H9 (cell line): ENCODE measurements at regions not wholly inside any gene's neighbourhood (a gene's known extent, or its start where the extent isn't known, plus 50 kb on each side); places are given as distances from the start of the nearest gene placed in this dataset.

ENCODE experiments used
- DNase-seq: peaks from one replicate; pipeline ENCODE4 v3.0.0-alpha.2; 2017
- H2AFZ ChIP-seq: one replicate; pipeline ENCODE4 v1.6.1; 2013; ENCODE audit warnings: mild to moderate bottlenecking, low read length, control low read depth, moderate library complexity
- H2AK5ac ChIP-seq: 2 replicates; pipeline ENCODE4 v1.6.1; 2013; ENCODE audit warnings: low read length, control low read depth, mixed read lengths; ENCODE audit not compliant: insufficient read length
- H2BK120ac ChIP-seq: one replicate; pipeline ENCODE4 v1.6.1; 2013; ENCODE audit warnings: low read depth, mild to moderate bottlenecking, low read length, control low read depth, inconsistent platforms; ENCODE audit not compliant: poor library complexity, severe bottlenecking
- H2BK12ac ChIP-seq: 2 replicates; pipeline ENCODE4 v1.6.1; 2013; ENCODE audit warnings: low read length, control low read depth, mixed read lengths, low read depth; ENCODE audit not compliant: insufficient read length
- H2BK15ac ChIP-seq: 2 replicates; pipeline ENCODE4 v1.6.1; 2013; ENCODE audit warnings: low read depth, low read length, control low read depth
- H2BK20ac ChIP-seq: one replicate; pipeline ENCODE4 v1.6.1; 2013; ENCODE audit warnings: low read depth, mild to moderate bottlenecking, low read length, control low read depth, inconsistent platforms; ENCODE audit not compliant: poor library complexity, severe bottlenecking
- H2BK5ac ChIP-seq: 2 replicates; pipeline ENCODE4 v1.6.1; 2013; ENCODE audit warnings: low read length, control low read depth, mixed read lengths; ENCODE audit not compliant: insufficient read length
- H3K14ac ChIP-seq: 2 replicates; pipeline ENCODE4 v1.6.1; 2013; ENCODE audit warnings: low read length, control low read depth; ENCODE audit not compliant: insufficient read depth
- H3K18ac ChIP-seq: 2 replicates; pipeline ENCODE4 v1.6.1; 2013; ENCODE audit warnings: low read depth, mild to moderate bottlenecking, mixed read lengths, low read length, control low read depth; ENCODE audit not compliant: insufficient read length
- H3K23ac ChIP-seq: 2 replicates; pipeline ENCODE4 v1.6.1; 2013; ENCODE audit warnings: low read length, control low read depth, mixed read lengths, low read depth; ENCODE audit not compliant: insufficient read length
- H3K23me2 ChIP-seq: 2 replicates; pipeline ENCODE4 v1.6.1; 2013; ENCODE audit warnings: low read depth, mild to moderate bottlenecking, mixed read lengths, low read length, control low read depth; ENCODE audit not compliant: insufficient read length, poor library complexity, severe bottlenecking
- H3K27ac ChIP-seq: 2 replicates; pipeline ENCODE4 v1.5.1; 2013; ENCODE audit warnings: low read length, control low read depth, mixed read lengths, low read depth; ENCODE audit not compliant: insufficient read length
- H3K27me3 ChIP-seq: 2 replicates; pipeline ENCODE4 v1.6.1; 2013; ENCODE audit warnings: low read length, control low read depth, inconsistent platforms; ENCODE audit not compliant: insufficient read depth
- H3K4ac ChIP-seq: 2 replicates; pipeline ENCODE4 v1.6.1; 2013; ENCODE audit warnings: low read depth, mild to moderate bottlenecking, control low read depth, inconsistent platforms, low read length, moderate library complexity
- H3K4me1 ChIP-seq: 2 replicates; pipeline ENCODE4 v1.6.1; 2013; ENCODE audit warnings: low read length, control low read depth, inconsistent platforms; ENCODE audit not compliant: insufficient read depth
- H3K4me2 ChIP-seq: 2 replicates; pipeline ENCODE4 v1.6.1; 2013; ENCODE audit warnings: low read length, control low read depth, mixed read lengths; ENCODE audit not compliant: insufficient read length, insufficient read depth
- H3K56ac ChIP-seq: 2 replicates; pipeline ENCODE4 v1.6.1; 2013; ENCODE audit warnings: low read depth, mild to moderate bottlenecking, mixed read lengths, low read length, control low read depth; ENCODE audit not compliant: insufficient read length
- H3K79me1 ChIP-seq: 2 replicates; pipeline ENCODE4 v1.6.1; 2013; ENCODE audit warnings: low read depth, mild to moderate bottlenecking, moderate library complexity, low read length, control low read depth, inconsistent platforms; ENCODE audit not compliant: insufficient read depth, poor library complexity, severe bottlenecking
- H3K79me2 ChIP-seq: 2 replicates; pipeline ENCODE4 v1.6.1; 2013; ENCODE audit warnings: low read length, control low read depth, inconsistent platforms; ENCODE audit not compliant: insufficient read depth
- H3K9ac ChIP-seq: 2 replicates; pipeline ENCODE4 v1.6.1; 2013; ENCODE audit warnings: low read length, control low read depth, mixed read lengths; ENCODE audit not compliant: insufficient read length; ENCODE audit errors: extremely low read depth
- H3K9me3 ChIP-seq: one replicate; pipeline ENCODE4 v1.6.1; 2013; ENCODE audit warnings: low read depth, low read length, inconsistent platforms; ENCODE audit not compliant: control insufficient read depth
- H3T11ph ChIP-seq: one replicate; pipeline ENCODE4 v1.6.1; 2013; ENCODE audit warnings: mild to moderate bottlenecking, low read length, control low read depth, inconsistent platforms
- H4K20me1 ChIP-seq: one replicate; pipeline ENCODE4 v1.6.1; 2013; ENCODE audit not compliant: control insufficient read depth, insufficient read length, insufficient read depth
- H4K5ac ChIP-seq: 2 replicates; pipeline ENCODE4 v1.6.1; 2013; ENCODE audit warnings: low read depth, mild to moderate bottlenecking, mixed read lengths, low read length, control low read depth; ENCODE audit not compliant: insufficient read length
- H4K8ac ChIP-seq: replicated peaks from 2 replicates; pipeline ENCODE4 v1.6.1; 2013; ENCODE audit warnings: low read length, control low read depth, mixed read lengths, low read depth; ENCODE audit not compliant: insufficient read length
- H4K91ac ChIP-seq: 2 replicates; pipeline ENCODE4 v1.6.1; 2013; ENCODE audit warnings: low read depth, mild to moderate bottlenecking, moderate library complexity, mixed read lengths, low read length, control low read depth; ENCODE audit not compliant: insufficient read length
- H3K27ac Mint-ChIP-seq, 3 experiments: 2 replicates in 2 of 3; 3 replicates in 1 of 3; pipeline ENCODE4 v1.8.0; 2020 to 2021; ENCODE audit warnings: mixed read lengths in 3 of 3, mild to moderate bottlenecking in 1 of 3, moderate library complexity in 1 of 3
- H3K27me3 Mint-ChIP-seq: 2 replicates; pipeline ENCODE4 v1.8.0; 2021; ENCODE audit warnings: low read depth, mild to moderate bottlenecking, moderate library complexity, mixed read lengths
- H3K36me3 Mint-ChIP-seq, 3 experiments: 2 replicates in 2 of 3; 3 replicates in 1 of 3; pipeline ENCODE4 v1.8.0; 2020 to 2021; ENCODE audit warnings: low read depth in 3 of 3, mixed read lengths in 3 of 3; ENCODE audit not compliant: insufficient read depth in 1 of 3
- H3K4me1 Mint-ChIP-seq, 2 experiments: 2 replicates each; pipeline ENCODE4 v1.8.0; 2020; ENCODE audit warnings: mixed read lengths in 2 of 2
- H3K4me3 Mint-ChIP-seq, 2 experiments: 2 replicates in 1 of 2; 3 replicates in 1 of 2; pipeline ENCODE4 v1.8.0; 2020 to 2021; ENCODE audit warnings: mild to moderate bottlenecking in 2 of 2, mixed read lengths in 2 of 2, moderate library complexity in 1 of 2
- H3K9me3 Mint-ChIP-seq, 2 experiments: 2 replicates in 1 of 2; 3 replicates in 1 of 2; pipeline ENCODE4 v1.8.0; 2020; ENCODE audit warnings: mild to moderate bottlenecking in 2 of 2, mixed read lengths in 2 of 2, moderate library complexity in 1 of 2
- CTCF ChIP-seq: fragments of 200-600 bp; sonication (generic); conservative IDR thresholded peaks from 3 replicates; pipeline ENCODE4 v1.8.0; 2021; ENCODE audit warnings: antibody characterized with exemption, mild to moderate bottlenecking
- WGBS: extraction: QIAGEN DNeasy Blood & Tissue Kit; methylation state at CpG from one replicate; pipeline ENCODE4 v1.1.7; 2013; ENCODE audit warnings: missing lambda C conversion rate, low lambda C conversion rate, mixed read lengths; ENCODE audit not compliant: insufficient read length; ENCODE audit errors: extremely low coverage; 5-methylcytosine and 5-hydroxymethylcytosine counted together

DNA sequence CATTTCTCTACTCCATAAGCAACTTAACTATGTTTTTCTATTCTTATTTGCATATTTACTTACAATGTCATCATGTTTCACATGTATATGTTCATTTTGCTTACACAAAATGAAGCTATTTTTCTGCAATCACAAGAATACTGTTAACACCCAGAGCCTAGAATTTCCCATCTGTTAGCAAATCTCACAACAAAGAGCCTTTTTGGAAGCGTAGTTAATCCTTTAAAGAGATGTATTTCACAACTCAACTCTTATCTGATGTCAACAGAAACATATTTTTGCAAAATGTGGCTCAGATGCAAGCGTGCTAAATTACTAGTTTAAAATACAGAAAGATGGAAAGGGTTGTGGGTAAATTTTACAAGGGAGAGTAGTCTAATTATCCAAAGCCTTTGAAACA, 110.6 kb upstream of the COL1A2 start:
- Mint-ChIP-seq H3K4me3 (no peak overlapping the region), H3K36me3 (no peaks in the 10 kb centered on the region; a peak in 1 of 7 replicates), H3K27ac (no peak overlapping the region), H3K27me3 (peaks cover 2% of the 10 kb centered on the region; the same call in 1 of the 2 replicates), H3K4me1 (peaks cover under 1% of the 10 kb centered on the region in 2 experiments), H3K9me3 (no peaks in the 10 kb centered on the region)
- Histone ChIP-seq H4K91ac (no peak overlapping the region), H2BK5ac (no peak overlapping the region), H2BK20ac (no peak overlapping the region), H3K18ac (no peak overlapping the region), H3K4ac (no peak overlapping the region), H3K4me1 (no peaks in the 10 kb centered on the region), H3K9ac (no peak overlapping the region), H4K20me1 (no peaks in the 10 kb centered on the region), H2AK5ac (no peak overlapping the region), H4K5ac (no peak overlapping the region), H3K23ac (no peak overlapping the region), H3K79me1 (no peaks in the 10 kb centered on the region), H3K14ac (no peak overlapping the region), H3K4me2 (no peak overlapping the region), H3K27ac (no peak overlapping the region), H2AFZ (no peak overlapping the region), H4K8ac (no peak overlapping the region), H3K56ac (no peak overlapping the region), H2BK12ac (no peak overlapping the region), H3K27me3 (no peaks in the 10 kb centered on the region), H2BK120ac (no peak overlapping the region), H3K23me2 (no peaks in the 10 kb centered on the region), H3K79me2 (no peaks in the 10 kb centered on the region), H2BK15ac (no peak overlapping the region), H3K9me3 (no peaks in the 10 kb centered on the region), H3T11ph (no peak overlapping the region)
- no peak for TF ChIP-seq CTCF
- no CpG with 5 or more reads among the region's 2 CpGs for WGBS
- no peak for DNase-seq
